Liver (tissue), 8 donors: ENCODE measurements at regions not wholly inside any gene's neighbourhood (a gene's known extent, or its start where the extent isn't known, plus 50 kb on each side); places are given as distances from the start of the nearest gene placed in this dataset.

ENCODE experiments used
- DNase-seq: peaks from one replicate; pipeline ENCODE4 v3.0.0-alpha.2; 2017; ENCODE audit warnings: low spot score
- H3K27ac ChIP-seq, 2 donors: one replicate each; pipeline ENCODE4 v1.7.0; 2013; ENCODE audit warnings: inconsistent platforms in 2 of 2, low read length in 2 of 2, control low read depth in 1 of 2, low read depth in 1 of 2, mild to moderate bottlenecking in 1 of 2
- H3K27me3 ChIP-seq, 4 donors: one replicate each; pipeline versions ENCODE4 v1.6.1 to v1.7.0; 2013; ENCODE audit warnings: low read length in 3 of 4, inconsistent platforms in 1 of 4, mild to moderate bottlenecking in 1 of 4, moderate library complexity in 1 of 4; ENCODE audit not compliant: control insufficient read depth in 4 of 4, insufficient read depth in 4 of 4
- H3K36me3 ChIP-seq, 4 donors: one replicate each; pipeline versions ENCODE4 v1.6.1 to v1.7.0; 2013; ENCODE audit warnings: low read length in 3 of 4, mild to moderate bottlenecking in 3 of 4, low read depth in 1 of 4, moderate library complexity in 1 of 4; ENCODE audit not compliant: control insufficient read depth in 4 of 4, insufficient read depth in 3 of 4
- H3K4me1 ChIP-seq, 4 donors: one replicate each; pipeline versions ENCODE4 v1.6.1 to v1.7.0; 2013; ENCODE audit warnings: low read length in 3 of 4, mild to moderate bottlenecking in 3 of 4, moderate library complexity in 1 of 4; ENCODE audit not compliant: control insufficient read depth in 4 of 4, insufficient read depth in 4 of 4
- H3K4me3 ChIP-seq, 3 donors: one replicate each; pipeline versions ENCODE4 v1.6.1 to v1.7.0; 2013; ENCODE audit warnings: low read length in 3 of 3, control low read depth in 1 of 3, low read depth in 1 of 3, mild to moderate bottlenecking in 1 of 3
- H3K9ac ChIP-seq, 2 donors: one replicate each; pipeline ENCODE4 v1.7.0; 2013; ENCODE audit warnings: low read length in 2 of 2, mild to moderate bottlenecking in 2 of 2, moderate library complexity in 2 of 2, control low read depth in 1 of 2, low read depth in 1 of 2
- H3K9me3 ChIP-seq, 4 donors: one replicate each; pipeline versions ENCODE4 v1.6.1 to v1.7.0; 2013; ENCODE audit warnings: low read length in 3 of 4; ENCODE audit not compliant: control insufficient read depth in 4 of 4
- EGR1 ChIP-seq, 2 donors: IDR thresholded peaks; 2 replicates each; pipeline ENCODE4 v1.6.1; 2016 to 2018; ENCODE audit warnings: antibody characterized with exemption in 2 of 2, low read depth in 2 of 2
- FOXA1 ChIP-seq: IDR thresholded peaks from 2 replicates; pipeline ENCODE4 v1.6.1; 2016; ENCODE audit warnings: antibody characterized with exemption
- HNF4G ChIP-seq: IDR thresholded peaks from 2 replicates; pipeline ENCODE4 v1.6.1; 2016; ENCODE audit warnings: antibody characterized with exemption
- JUND ChIP-seq, 2 donors: IDR thresholded peaks; 2 replicates each; pipeline ENCODE4 v1.6.1; 2016; ENCODE audit warnings: antibody characterized with exemption in 2 of 2
- MAX ChIP-seq: IDR thresholded peaks from 2 replicates; pipeline ENCODE4 v1.6.1; 2016; ENCODE audit warnings: antibody characterized with exemption
- NR2F2 ChIP-seq: IDR thresholded peaks from 2 replicates; pipeline ENCODE4 v1.6.1; 2016; ENCODE audit warnings: antibody characterized with exemption
- RAD21 ChIP-seq, 2 donors: IDR thresholded peaks; 2 replicates each; pipeline ENCODE4 v1.6.1; 2016; ENCODE audit warnings: antibody characterized with exemption in 2 of 2, mild to moderate bottlenecking in 2 of 2
- REST ChIP-seq: IDR thresholded peaks from 2 replicates; pipeline ENCODE4 v1.6.1; 2016; ENCODE audit warnings: antibody characterized with exemption, mild to moderate bottlenecking
- RXRA ChIP-seq, 2 donors: IDR thresholded peaks; 2 replicates each; pipeline ENCODE4 v1.6.1; 2017 to 2018; ENCODE audit warnings: antibody characterized with exemption in 2 of 2, mild to moderate bottlenecking in 1 of 2
- TAF1 ChIP-seq: conservative IDR thresholded peaks from 2 replicates; pipeline ENCODE4 v1.6.1; 2016; ENCODE audit warnings: antibody characterized with exemption, mild to moderate bottlenecking
- YY1 ChIP-seq: IDR thresholded peaks from 2 replicates; pipeline ENCODE4 v1.6.1; 2016; ENCODE audit warnings: antibody characterized with exemption, mild to moderate bottlenecking
- ZBTB33 ChIP-seq: IDR thresholded peaks from 2 replicates; pipeline ENCODE4 v1.6.1; 2016; ENCODE audit warnings: antibody characterized with exemption
- WGBS: extraction: QIAGEN DNeasy Blood & Tissue Kit; methylation state at CpG from one replicate; pipeline ENCODE4 v1.1.7; 2013; 5-methylcytosine and 5-hydroxymethylcytosine counted together
- TF ChIP-seq, protein P1 (sequence below): fragments of 150-350 bp; IDR thresholded peaks from 2 replicates; pipeline ENCODE4 v1.5.1; 2017; ENCODE audit warnings: improper control_type of control experiment, low read depth, low read length; ENCODE audit not compliant: missing input control
- TF ChIP-seq, protein P2 (sequence below): IDR thresholded peaks from 2 replicates; pipeline ENCODE4 v1.6.1; 2016; ENCODE audit warnings: antibody characterized with exemption
- donor health status: healthy.
- donor health status: healthy.
- donor health status: healthy.
- donor health status: healthy.
- donor health status: healthy.

DNA sequence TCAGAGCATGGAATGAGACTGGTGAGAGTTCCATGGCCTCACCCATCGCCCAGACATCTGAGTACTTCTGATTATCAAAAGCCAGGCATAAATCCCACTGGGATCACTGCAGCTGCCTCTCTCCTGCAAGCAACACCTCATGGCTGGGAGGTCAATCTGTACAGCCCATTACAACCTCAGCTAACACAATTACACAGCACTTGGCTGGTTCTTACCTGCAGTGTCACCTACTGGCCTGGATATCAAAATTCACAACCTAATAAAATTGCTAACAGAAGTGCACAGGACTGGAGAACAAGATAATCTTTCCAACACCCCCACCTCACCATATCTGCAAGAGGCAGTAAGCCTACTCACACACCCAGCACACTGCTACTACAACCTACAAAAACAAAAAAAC is 341.7 kb upstream of the NDST3 start:
- Histone ChIP-seq H3K4me1 (no peaks in the 10 kb centered on the region), H3K27ac (no peak overlapping the region), H3K9me3 (no peaks in the 10 kb centered on the region), H3K4me3 (no peak overlapping the region), H3K27me3 (no peaks in the 10 kb centered on the region), H3K36me3 (no peaks in the 10 kb centered on the region), H3K9ac (no peak overlapping the region)
- no peak for DNase-seq
- 93% methylated on average over 1 of the region's 1 CpG for WGBS
- TF ChIP-seq RAD21 (IDR thresholded peaks at IDR 0.05) (no peak), RXRA (IDR thresholded peaks at IDR 0.05) (no peak), JUND (IDR thresholded peaks at IDR 0.05) (no peak), REST (no peak), FOXA1 (no peak), MAX (no peak), TAF1 (no peak), HNF4G (no peak), EGR1 (IDR thresholded peaks at IDR 0.05; ENCODE audit: low read depth in 2 of 2) (no peak)
- TF ChIP-seq, protein P1, sequence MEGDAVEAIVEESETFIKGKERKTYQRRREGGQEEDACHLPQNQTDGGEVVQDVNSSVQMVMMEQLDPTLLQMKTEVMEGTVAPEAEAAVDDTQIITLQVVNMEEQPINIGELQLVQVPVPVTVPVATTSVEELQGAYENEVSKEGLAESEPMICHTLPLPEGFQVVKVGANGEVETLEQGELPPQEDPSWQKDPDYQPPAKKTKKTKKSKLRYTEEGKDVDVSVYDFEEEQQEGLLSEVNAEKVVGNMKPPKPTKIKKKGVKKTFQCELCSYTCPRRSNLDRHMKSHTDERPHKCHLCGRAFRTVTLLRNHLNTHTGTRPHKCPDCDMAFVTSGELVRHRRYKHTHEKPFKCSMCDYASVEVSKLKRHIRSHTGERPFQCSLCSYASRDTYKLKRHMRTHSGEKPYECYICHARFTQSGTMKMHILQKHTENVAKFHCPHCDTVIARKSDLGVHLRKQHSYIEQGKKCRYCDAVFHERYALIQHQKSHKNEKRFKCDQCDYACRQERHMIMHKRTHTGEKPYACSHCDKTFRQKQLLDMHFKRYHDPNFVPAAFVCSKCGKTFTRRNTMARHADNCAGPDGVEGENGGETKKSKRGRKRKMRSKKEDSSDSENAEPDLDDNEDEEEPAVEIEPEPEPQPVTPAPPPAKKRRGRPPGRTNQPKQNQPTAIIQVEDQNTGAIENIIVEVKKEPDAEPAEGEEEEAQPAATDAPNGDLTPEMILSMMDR: no peak

- Histone ChIP-seq H3K27ac (no peak overlapping the region), H3K4me3 (no peak overlapping the region), H3K27me3 (no peaks in the 10 kb centered on the region), H3K36me3 (no peaks in the 10 kb centered on the region), H3K9ac (no peak overlapping the region), H3K9me3 (no peaks in the 10 kb centered on the region), H3K4me1 (peaks cover 0 to 8% (median 1%) of the 10 kb centered on the region in 4 donors)
- no peak for DNase-seq
- TF ChIP-seq ZBTB33 (no peak), NR2F2 (no peak), HNF4G (no peak), EGR1 (IDR thresholded peaks at IDR 0.05; ENCODE audit: low read depth in 2 of 2) (no peak), RAD21 (IDR thresholded peaks at IDR 0.05) (no peak), YY1 (no peak), REST (no peak)
- TF ChIP-seq, protein P2, sequence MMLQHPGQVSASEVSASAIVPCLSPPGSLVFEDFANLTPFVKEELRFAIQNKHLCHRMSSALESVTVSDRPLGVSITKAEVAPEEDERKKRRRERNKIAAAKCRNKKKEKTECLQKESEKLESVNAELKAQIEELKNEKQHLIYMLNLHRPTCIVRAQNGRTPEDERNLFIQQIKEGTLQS: no peak
- 78% methylated on average over 2 of the region's 2 CpGs for WGBS
These were observed 334.7 kb upstream of the NDST3 start for GRCh38 chr4:117699595-117699994.
